ENCODE measurements at regions not wholly inside any gene's neighbourhood (a gene's known extent, or its start where the extent isn't known, plus 50 kb on each side); places are given as distances from the start of the nearest gene placed in this dataset.

- TF ChIP-seq NANOG (IDR thresholded peaks at IDR 0.05; ENCODE audit: insufficient read depth, low read depth, low read length, poor library complexity, severe bottlenecking) = no peak
- no peak for TF ChIP-seq CBX5 (IDR thresholded peaks at IDR 0.05; ENCODE audit: low read depth, low read length)
- TF ChIP-seq TAF7 (optimal IDR thresholded peaks at IDR 0.05; ENCODE audit: borderline replicate concordance, low read depth, low read length) = no peak
- no peak for TF ChIP-seq HDAC2 (IDR thresholded peaks at IDR 0.05; ENCODE audit: borderline replicate concordance in 1 of 2, low read depth in 2 of 2, low read length in 2 of 2)
- no peak for TF ChIP-seq TAF1 (IDR thresholded peaks at IDR 0.05; ENCODE audit: low read depth, low read length)
- TF ChIP-seq, protein P1, sequence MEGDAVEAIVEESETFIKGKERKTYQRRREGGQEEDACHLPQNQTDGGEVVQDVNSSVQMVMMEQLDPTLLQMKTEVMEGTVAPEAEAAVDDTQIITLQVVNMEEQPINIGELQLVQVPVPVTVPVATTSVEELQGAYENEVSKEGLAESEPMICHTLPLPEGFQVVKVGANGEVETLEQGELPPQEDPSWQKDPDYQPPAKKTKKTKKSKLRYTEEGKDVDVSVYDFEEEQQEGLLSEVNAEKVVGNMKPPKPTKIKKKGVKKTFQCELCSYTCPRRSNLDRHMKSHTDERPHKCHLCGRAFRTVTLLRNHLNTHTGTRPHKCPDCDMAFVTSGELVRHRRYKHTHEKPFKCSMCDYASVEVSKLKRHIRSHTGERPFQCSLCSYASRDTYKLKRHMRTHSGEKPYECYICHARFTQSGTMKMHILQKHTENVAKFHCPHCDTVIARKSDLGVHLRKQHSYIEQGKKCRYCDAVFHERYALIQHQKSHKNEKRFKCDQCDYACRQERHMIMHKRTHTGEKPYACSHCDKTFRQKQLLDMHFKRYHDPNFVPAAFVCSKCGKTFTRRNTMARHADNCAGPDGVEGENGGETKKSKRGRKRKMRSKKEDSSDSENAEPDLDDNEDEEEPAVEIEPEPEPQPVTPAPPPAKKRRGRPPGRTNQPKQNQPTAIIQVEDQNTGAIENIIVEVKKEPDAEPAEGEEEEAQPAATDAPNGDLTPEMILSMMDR (IDR thresholded peaks at IDR 0.05; ENCODE audit: control extremely low read depth in 1 of 3, insufficient read depth in 1 of 3, low read depth in 1 of 3, low read length in 3 of 3) = no peak
- no peak for TF ChIP-seq FOSL1 (IDR thresholded peaks at IDR 0.05; ENCODE audit: insufficient read depth, low read depth, low read length)
- TF ChIP-seq, protein P2, sequence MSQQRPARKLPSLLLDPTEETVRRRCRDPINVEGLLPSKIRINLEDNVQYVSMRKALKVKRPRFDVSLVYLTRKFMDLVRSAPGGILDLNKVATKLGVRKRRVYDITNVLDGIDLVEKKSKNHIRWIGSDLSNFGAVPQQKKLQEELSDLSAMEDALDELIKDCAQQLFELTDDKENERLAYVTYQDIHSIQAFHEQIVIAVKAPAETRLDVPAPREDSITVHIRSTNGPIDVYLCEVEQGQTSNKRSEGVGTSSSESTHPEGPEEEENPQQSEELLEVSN (IDR thresholded peaks at IDR 0.05) = no peak
These were observed 203.6 kb downstream of the MACC1 start (continued) for GRCh38 chr7:20013536-20013935.

Measured in H1 (cell line).